ENCODE measurements at regions not wholly inside any gene's neighbourhood (a gene's known extent, or its start where the extent isn't known, plus 50 kb on each side); places are given as distances from the start of the nearest gene placed in this dataset.
"Not testable (repeated sequence)": the region's sequence is repeated elsewhere in the genome, so short reads cannot be mapped to it uniquely, and the experiment has no call there.

DNA sequence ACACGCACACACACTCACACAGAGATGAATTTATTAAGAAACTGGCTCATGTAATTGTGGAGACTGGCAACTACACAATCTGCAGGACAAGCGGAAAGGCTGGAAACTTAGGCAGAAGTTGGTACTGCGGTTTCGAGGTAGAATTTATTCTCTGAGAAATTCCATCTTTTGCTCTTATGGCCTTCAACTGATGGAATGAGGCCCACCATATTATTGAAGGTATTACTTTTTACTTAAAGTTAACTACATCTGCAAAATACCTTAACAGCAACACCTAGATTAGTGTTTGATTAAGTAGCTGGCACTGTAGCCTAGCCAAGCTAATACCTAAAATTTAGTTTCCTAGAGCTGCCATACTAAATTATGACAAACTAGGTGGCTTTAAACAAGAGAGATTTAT, 384.0 kb upstream of the UBE2E3 start:
- no peak for DNase-seq

DNA sequence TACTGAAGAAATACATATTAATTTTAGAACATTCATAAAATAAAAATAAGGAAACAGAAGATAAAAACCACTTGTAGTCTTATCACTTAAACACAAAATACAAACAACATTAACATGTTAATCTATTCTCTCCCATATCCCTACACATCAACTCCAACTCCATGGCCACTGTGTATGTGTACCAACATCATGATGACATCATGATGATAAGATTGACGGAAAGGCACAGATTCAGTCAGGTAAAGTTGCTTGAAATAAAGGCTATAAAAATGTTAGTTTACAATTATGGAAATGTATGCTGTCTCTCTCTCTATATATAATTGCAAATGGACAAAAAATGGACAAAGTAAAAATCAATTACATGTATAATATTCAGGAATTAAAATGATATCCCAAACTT, 388.5 kb upstream of the UBE2E3 start:
- no peak for DNase-seq

DNA sequence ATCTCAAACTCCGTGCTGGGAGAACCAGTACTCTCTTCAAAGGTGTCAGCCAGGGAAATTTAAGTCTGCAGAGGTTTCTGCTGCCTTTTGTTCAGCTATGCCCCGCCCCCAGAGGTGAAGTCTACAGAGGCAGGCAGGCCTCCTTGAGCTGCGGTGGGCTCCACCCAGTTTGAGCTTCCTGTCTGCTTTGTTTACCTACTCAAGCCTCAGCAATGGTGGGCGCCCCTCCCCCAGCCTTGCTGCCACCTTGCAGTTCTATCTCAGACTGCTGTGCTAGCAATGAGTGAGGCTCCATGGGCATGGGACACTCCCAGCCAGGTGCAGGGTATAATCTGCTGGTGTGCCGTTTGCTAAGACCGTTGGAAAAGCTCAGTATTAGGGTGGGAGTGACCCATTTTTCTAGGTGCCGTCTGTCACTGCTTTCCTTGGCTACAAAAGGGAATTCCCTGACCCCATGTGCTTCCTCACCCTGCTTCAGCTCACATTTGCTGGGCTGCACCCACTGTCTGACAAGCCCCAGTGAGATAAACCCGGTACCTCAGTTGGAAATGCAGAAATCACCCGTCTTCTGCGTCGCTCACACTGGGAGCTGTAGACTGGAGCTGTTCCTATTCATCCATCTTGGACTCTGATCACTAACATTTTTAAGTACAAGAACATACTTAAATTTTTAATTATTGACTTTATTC, 389.2 kb upstream of the UBE2E3 start:
- not testable (repeated sequence) for DNase-seq

DNA sequence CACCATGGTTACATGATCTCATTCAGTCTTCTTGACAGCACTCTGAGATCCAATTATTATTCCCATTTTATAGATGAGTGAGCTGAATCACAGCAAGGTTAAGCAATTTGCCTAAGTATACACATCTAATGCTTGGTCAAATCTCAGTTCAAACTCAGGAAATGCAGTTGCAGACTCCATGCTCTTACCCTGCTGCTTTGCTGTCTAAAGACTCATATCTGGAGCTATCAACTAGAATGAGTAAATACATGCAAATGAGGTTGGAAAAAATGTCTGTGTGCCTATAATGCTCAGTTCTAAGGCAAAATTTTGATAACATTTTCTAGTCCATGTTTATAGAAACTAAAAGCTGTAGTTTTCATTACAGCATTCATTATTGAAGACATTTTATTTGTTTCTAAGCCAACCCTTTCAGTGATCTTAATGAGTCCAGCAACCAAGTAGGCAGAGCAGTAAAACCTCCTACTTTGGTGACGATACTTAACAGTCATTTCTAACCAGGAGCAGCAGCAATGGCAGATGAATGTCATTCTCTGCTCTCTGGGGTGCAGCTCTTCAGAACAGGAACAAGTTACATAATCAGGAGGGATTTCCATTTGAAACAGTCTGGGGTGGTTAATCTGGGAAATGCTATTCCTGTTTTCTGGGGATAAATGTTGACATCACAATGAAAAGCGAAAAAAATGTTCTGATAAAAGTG, 396.8 kb upstream of the UBE2E3 start:
- no peak for DNase-seq

DNA sequence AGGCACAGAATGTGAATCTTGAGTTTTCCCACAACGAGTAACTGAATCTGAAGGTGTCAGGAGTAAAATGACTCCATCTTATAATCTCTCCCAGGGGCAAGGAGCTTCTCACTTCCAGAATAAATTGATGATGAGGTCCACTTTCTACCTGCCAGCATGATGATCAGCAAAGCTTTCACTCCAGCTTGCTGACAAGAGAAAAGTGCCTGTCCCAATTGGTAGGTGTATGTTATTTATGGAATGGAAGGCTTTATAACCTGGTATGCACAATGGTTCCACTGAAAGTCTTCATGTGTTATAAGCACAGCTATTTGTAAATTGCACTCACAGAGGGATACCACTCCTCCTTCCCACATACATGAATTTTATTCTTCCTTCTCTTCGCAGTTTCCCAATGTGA, 401.0 kb upstream of the UBE2E3 start:
- DNase-seq, result no peak

DNA sequence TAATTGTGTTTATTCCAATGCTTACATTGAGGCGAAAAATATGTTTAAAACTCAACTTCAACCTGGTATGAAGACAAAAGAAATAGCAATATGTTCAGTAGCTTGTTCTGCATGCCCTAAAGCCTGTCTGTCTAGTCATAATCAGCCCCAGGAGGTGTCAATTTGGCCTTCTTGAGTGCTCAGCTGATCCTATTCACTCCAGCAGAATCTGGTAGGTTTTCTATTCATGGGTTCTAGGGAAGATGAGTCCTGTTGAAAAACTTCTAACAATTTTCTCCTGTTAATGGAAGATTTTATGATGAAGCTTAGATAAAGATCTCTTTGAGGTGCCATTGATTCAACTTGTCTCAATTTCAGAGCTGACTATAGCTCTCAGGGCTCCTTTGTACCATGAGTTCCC, 402.0 kb upstream of the UBE2E3 start:
- DNase-seq, result no peak

DNA sequence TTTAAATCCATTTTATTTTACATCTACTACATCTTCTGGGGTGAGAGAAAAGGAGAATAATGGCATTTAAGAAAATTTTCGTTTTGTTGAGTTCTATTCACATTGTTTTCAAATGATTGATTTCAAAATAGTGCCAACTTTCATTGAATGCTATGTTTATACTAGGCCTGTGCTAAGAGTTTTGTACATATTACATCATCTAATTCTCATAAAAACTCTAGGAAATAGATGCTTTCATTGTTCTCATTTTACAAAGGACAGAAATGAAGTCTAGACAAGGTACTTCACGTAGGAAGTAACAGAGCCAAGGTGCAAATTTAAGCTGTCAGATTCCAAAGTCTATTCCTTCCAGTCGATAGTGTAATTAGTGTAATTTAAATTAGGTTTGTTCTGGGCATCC, 402.8 kb upstream of the UBE2E3 start:
- DNase-seq, result no peak

DNA sequence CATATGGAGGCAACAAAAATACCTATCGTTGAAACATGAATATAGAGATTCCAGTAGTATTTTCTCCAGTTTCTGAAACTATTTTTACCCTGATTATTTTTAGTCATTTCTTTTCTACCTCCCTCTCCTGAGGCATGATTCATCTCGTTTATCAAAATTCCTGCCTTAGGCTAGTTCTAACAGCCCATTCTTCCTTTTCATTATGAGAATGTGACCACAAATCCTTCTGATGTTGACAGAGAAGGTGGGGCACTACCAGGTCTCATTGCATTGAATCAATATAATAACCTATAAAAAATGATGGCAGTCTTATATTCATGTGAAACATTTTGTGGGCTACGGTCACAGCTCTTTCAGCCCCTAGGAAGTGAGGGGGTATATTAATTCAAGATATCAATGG, 406.5 kb upstream of the UBE2E3 start:
- DNase-seq, result no peak

DNA sequence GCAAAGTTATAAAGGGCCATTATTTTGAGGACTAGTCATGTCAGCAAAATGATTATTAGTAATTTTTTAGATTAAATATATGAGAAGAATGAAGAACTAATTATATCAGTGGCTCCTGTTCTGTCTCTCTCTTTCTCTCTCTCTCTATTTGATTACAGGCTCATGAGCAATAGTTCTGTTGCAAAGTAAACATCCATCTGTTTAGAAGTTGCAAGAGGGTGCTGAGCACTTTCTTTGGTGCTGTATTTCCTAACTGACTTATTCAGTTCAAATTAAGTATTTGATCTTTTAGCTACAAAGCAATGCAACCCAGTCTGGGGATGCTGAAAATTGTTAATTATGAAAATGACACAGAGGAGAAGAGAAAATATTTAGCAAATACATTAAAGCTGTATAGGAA, 408.1 kb upstream of the UBE2E3 start:
- DNase-seq, result no peak

DNA sequence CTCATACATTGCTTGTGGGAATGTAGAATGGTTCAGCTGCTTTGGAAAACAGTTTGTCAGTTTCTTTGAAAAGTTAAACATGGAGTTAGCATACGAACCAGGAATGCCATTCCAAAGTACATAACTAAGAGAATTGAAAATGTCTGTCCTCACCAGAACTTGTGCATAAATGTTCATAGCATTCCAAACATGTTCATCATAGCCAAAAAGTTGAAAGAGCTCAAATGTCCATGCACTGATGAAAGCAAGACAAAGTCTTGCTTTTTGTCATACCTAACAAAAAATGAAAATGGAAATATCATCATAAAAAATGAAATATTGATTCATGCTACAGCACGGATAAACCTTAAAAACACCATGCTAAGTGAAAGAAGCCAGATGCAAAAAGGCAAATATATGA, 408.8 kb upstream of the UBE2E3 start:
- DNase-seq, result no peak

DNA sequence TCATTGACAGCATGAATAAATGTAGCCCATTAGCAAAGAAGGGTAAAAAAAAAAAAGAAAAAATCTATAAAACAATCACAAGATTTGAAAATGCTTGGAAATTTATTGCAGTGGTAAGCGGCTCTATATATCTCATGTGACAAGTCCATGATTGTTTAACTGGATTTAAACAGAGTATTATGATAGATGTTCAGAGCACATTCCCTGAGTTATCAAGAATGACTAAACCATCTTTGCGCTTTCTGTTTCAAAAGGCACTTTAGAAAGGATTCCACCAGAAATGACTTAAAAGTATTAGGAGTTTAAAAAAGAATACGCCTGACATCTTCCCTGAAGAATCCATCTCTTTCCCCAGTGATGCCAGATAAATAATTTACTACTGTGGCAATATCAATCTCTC, 409.5 kb upstream of the UBE2E3 start:
- no peak for DNase-seq

DNA sequence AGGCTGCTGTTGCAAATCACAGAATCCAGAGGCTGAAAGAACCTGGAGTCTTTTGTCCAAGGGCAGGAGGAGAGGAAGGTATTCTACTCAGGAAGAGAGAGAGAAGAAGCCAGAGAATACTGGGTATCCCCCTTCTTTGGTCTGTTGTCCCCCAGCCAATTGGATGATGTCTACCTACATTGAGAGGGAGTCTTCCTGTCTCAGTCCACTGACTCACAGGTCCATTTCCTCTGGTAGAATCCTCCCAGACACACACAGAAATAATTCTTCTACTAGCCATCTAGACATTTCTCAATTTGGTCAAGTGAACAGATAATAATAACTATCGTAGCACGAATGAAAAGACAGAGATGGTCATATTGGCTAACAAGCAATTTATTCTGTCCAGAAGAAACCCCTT, 416.4 kb upstream of the UBE2E3 start:
- no peak for DNase-seq

DNA sequence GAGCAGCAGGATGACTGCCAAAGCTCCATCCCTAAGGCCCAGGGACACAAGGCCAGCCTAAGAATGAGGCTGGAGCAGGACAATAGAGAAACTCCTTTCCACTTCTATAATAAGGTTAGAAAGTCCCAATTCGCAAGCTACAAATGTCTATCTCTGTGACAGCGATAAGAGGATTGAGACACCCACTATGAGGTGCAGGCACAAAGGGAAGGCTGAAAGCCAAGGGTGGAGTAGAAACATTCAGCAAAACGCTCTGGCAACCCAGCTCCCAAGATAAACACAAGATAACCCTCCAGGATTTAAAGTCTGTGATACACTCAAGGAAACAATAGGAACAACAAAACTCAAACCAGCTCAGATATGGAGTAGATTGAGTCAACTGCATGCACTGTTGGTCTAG, 418.0 kb upstream of the UBE2E3 start:
- DNase-seq, result no peak

DNA sequence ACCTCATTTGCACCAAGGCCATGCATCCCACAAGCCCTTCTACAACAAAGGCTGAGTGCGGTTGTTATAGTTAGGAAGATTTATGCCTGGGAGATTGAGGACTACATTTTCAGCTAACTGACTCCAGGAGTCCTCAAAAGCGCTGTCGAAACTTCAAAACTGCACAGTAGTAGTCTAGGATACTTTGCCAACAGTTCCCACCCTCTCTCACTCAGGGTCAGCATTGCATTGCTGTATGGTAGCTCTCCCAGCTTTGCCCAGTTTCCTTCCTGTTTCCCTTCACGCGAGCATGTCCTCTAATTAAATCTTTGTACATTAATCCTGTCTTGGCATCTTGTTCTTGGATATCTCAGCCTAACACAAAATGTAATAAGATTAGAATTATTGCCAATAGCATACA, 420.6 kb upstream of the UBE2E3 start:
- DNase-seq, result no peak

DNA sequence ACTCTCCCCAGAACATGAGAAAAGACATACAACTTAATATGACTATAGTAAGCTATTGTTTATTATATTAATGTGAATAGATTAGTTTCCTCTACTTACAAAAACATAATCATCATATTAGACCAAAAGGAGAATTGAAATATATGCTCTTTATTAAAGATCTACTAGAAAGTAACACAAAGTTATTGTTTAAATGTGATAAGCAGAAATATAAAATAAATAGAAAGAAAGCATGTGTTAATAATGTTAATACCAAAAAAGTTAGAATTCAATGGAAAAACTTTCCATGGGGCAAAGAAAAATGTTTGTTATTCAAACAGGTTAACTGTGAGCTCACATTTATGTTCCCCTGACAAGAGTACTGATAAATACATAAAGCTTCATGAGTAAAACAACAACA, 421.4 kb upstream of the UBE2E3 start:
- no peak for DNase-seq

DNA sequence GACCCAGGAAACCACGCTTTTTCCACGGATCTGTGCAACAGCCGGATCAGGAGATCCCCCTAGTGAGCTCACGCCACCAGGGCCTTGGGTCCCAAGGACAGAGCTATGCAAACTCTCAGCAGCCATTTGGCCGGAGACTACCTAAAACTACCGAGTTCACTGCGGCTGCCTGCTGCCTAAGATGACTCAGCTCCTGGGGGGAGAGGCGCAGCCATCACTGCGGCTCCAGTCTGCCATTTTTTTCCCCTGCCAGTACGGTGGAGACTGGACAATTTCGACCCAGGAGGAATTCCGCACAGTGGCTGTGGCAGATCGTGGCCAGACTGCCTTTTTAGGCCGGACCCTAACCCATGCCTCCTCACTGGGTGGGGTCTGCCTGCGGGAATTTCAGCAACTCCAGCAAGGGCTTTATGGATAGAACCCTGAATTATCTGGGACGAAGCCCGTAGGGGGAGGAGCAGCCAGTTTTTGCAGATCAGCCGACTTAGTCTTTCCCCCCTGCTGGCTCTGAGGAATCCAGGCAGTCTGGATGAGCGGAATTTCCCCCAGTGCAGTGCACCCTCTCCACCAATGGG, 424.9 kb upstream of the UBE2E3 start:
- DNase-seq, result no peak

DNA sequence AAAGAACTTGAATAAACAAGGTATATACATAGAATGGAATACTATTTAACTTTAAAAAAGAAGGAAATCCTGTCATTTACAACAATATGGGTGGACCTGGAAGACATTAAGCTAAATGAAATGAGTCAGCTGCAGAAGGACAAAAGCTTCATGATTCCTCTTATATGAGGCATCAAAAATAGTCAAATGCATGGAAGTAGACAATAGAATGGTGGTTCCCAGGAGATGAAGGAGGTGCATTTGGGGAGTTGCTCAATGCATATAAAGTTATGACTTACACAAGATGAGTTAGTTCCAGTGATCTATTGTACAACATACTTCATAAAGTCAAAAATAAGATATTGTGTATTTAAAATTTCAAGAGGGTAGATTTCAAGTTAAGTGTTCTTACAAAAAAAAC, 426.1 kb upstream of the UBE2E3 start:
- DNase-seq, result no peak

DNA sequence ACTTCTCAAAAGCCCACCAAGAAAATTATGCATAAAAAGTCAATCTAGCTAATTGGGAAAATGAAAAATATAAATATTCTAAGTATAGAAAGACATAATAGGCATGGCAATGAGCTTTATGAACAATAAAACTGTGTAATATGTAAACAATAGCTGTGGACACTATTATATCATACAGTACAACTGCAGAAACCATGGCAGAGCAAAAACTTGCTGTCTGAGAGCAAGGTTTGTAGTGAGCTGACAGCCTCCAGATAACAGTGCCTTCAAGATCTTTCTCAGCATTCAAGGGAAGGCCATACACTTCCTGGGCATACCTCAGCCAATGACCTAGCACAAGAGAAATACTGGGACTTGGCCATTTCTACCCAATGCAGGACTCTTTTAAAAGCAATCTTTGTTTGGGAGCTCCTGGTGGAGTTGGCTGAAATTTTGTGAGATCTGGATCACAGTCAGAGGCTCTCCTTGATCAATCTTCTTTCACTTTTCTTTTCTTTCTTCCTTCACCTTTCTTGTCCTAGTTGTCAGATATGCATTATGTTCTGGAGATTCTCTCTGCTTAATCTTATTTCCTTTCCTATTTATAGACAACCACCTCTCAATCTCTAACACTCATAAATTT, 427.2 kb upstream of the UBE2E3 start:
- DNase-seq, result no peak

DNA sequence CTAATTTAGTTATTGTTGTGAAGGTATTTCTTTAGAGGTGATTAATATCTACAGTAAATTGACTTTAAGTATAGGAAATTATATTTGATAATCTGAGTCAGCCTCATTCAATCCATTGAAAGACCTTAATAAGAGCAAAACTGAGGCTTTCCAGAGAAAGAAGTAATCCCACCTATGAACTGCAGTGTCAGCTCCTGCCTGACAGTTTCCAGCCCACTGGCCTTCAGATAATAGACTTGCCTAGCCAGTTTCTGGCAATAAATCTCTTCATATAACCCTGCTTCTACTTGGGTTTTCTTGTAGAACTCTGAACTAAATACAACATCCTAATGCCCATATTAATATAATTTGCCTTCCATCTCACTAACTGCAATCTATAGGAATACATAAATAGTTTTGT, 437.9 kb upstream of the UBE2E3 start:
- no peak for DNase-seq

DNA sequence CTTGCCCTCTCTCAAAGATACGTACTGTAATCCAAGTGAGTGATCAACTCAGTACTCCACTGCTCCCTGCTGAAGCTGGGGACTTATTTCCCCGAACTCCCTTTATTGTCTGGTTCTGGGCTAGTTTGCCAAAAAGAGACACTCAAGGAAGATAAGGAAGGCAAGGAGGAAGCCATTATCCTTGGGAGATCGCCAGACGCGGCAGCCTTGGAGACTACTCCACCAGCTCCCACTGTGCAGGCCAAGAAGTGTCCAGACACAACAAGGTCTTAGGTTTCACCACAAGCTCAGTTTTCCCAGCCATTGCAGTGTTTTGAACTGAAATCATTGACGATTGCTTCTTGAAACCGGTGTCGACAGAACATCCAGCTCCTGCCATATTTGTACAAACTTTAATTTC, 439.6 kb upstream of the UBE2E3 start:
- DNase-seq, result no peak

DNA sequence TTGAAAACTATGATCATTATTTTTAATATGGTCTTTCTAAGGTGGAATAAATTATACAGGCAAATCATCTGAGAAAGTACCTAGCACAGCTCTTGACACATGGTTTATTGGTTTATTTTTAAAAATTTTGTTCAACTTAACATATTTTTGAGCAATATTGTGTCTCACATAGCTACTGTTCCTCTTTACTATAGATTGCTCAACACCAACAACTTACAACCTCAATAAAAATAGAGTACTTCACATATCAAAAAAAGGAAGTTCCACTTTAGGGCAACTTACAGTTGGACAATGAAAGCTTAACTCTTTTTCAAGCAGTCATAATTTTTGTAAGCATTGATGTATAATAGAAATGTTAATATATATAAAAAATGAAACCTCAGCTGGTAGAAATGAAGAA, 440.9 kb upstream of the UBE2E3 start:
- DNase-seq, result no peak

DNA sequence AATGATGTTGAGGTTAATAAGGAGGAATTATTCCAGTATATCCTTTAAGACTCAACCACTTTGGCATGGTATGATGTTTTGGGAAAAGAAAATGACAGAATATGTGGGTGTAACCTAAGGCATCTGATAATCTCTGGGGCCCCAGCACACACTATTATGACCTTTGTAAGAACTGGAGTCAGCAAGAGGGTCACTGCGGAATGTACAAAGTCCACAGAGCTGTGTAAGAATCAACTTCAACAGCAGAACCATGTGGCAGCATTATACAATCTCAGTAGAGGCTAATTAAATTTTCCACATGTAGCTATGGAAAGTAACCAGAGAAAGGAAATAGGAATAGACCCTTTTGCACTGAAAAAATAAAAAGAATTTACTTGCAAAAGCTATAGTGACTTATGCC, 445.1 kb upstream of the UBE2E3 start:
- no peak for DNase-seq

DNA sequence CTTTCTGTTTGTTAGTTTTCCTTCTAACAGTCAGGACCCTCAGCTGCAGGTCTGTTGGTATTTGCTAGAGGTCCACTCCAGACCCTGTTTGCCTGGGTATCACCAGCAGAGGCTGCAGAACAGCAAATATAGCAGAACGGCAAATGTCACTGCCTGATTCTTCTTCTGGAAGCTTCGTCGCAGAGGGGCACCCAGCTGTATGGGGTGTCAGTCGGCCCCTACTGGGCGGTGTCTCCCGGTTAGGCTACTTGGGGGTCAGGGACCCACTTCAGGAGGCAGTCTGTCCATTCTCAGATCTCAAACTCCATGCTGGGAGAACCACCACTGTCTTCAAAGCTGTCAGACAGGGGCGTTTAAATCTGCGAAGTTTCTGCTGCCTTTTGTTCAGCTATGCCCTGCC, 448.6 kb upstream of the UBE2E3 start:
- DNase-seq, result not testable (repeated sequence)

DNA sequence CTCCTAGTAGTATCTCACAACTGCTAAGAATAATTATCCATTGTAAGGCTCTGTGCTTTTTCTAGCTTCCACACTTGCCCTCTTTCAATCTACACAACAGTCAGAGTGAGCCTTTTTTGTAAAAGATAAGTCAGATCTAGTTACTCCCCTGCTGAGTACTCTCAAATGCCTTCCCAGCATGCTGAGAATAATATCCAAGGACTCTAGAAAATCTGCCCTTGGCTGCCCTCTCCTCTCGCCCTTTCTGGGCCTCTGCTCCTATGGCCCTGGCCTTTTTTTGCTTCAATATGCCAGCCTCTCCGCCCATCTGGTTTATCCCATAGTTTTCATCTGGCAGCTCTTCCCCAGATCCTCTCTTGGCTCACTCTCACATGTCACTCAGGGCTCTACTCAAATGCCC, 455.9 kb upstream of the UBE2E3 start:
- DNase-seq, result no peak

Measured in NCI-H1092 treated with DMSO at 0.1 percent for 48 hours (cell line).